Stimulated activated CD8-positive, alpha-beta memory T cell treated with anti-CD3 and anti-CD28 coated beads, Interleukin-12 subunit alpha, Interleukin-12 subunit beta, amount 100 ng/mL, for 4 hours (primary cell): ENCODE measurements at regions not wholly inside any gene's neighbourhood (a gene's known extent, or its start where the extent isn't known, plus 50 kb on each side); places are given as distances from the start of the nearest gene placed in this dataset.

ENCODE experiments used
- DNase-seq: peaks from one replicate; pipeline ENCODE4 v3.0.0-alpha.2; 2020; ENCODE audit warnings: low read depth

- no peak for DNase-seq
Measured at GRCh38 chr2:9156483-9156882, 50.1 kb upstream of the ASAP2 start.

- DNase-seq: no peak
Measured at GRCh38 chr2:9154061-9154460, 52.6 kb upstream of the ASAP2 start.

GRCh38 chr2:9153643-9153980 lies 53.0 kb upstream of the ASAP2 start:
- DNase-seq: no peak

GRCh38 chr2:9152975-9153642 lies 53.5 kb upstream of the ASAP2 start:
- DNase-seq: no peak

GRCh38 chr2:9150906-9151305 lies 55.7 kb upstream of the ASAP2 start:
- DNase-seq: no peak

- DNase-seq: no peak
Measured at GRCh38 chr2:9150568-9150900, 56.1 kb upstream of the ASAP2 start.

GRCh38 chr2:9149726-9150567 lies 56.7 kb upstream of the ASAP2 start:
- no peak for DNase-seq

- DNase-seq: no peak
Measured at GRCh38 chr2:9149388-9149660, 57.3 kb upstream of the ASAP2 start.

- DNase-seq: no peak
Measured at GRCh38 chr2:9146646-9147045, 60.0 kb upstream of the ASAP2 start.

- DNase-seq: no peak
Measured at GRCh38 chr2:9145752-9146430, 60.7 kb upstream of the ASAP2 start.

GRCh38 chr2:9145109-9145751 lies 61.4 kb upstream of the ASAP2 start:
- DNase-seq: no peak

- no peak for DNase-seq
Measured at GRCh38 chr2:9144617-9145016, 62.0 kb upstream of the ASAP2 start.

GRCh38 chr2:9144046-9144445 lies 62.6 kb upstream of the ASAP2 start:
- no peak for DNase-seq

GRCh38 chr2:9143264-9143815 lies 63.3 kb upstream of the ASAP2 start:
- DNase-seq: no peak

- DNase-seq: peak; percentile 72
Measured at GRCh38 chr2:9142551-9143263, 63.9 kb upstream of the ASAP2 start.

GRCh38 chr2:9141706-9142460 lies 64.7 kb upstream of the ASAP2 start:
- no peak for DNase-seq

GRCh38 chr2:9141091-9141667 lies 65.4 kb upstream of the ASAP2 start:
- DNase-seq: no peak

- DNase-seq: no peak
Measured at GRCh38 chr2:9140645-9141044, 66.0 kb upstream of the ASAP2 start.

- DNase-seq: peak; percentile 14
Measured at GRCh38 chr2:9139491-9140443, 66.8 kb upstream of the ASAP2 start.
